ENCODE measurements at regions not wholly inside any gene's neighbourhood (a gene's known extent, or its start where the extent isn't known, plus 50 kb on each side); places are given as distances from the start of the nearest gene placed in this dataset.

GRCh38 chr12:84702001-84702400, 210.6 kb downstream of the SLC6A15 start:
- intact Hi-C loops (cut with DNase I) = no loop called here
- DNase-seq = no peak
- 59 to 69% methylated on average over 2 of the region's 2 CpGs for WGBS, 2 donors
- H3K27me3 ChIP-seq (ENCODE audit: control insufficient read depth in 1 of 2, insufficient read depth in 2 of 2, low read length in 1 of 2) = no peaks in the 10 kb centered on the region
- ATAC-seq (ENCODE audit: low FRiP score) = no peak
- no peaks in the 10 kb centered on the region for H3K36me3 ChIP-seq (ENCODE audit: control insufficient read depth in 1 of 2, insufficient read depth in 2 of 2, low read length in 1 of 2)
- H3K4me1 ChIP-seq (ENCODE audit: control insufficient read depth in 1 of 2, insufficient read depth in 2 of 2, low read length in 2 of 2) = no peaks in the 10 kb centered on the region
- peaks cover 1% of the 10 kb centered on the region for H3K9me3 ChIP-seq (ENCODE audit: control insufficient read depth, low read length)
- H3K4me3 ChIP-seq (ENCODE audit: low read length in 2 of 2) = no peak overlapping the region
- no peak overlapping the region for H3K27ac ChIP-seq (ENCODE audit: low read depth in 1 of 2, low read length in 2 of 2)

- Histone ChIP-seq H3K27ac (ENCODE audit: low read depth in 1 of 2, low read length in 2 of 2) (no peak overlapping the region), H3K36me3 (ENCODE audit: control insufficient read depth in 1 of 2, insufficient read depth in 2 of 2, low read length in 1 of 2) (no peaks in the 10 kb centered on the region), H3K9me3 (ENCODE audit: control insufficient read depth, low read length) (peaks cover 1% of the 10 kb centered on the region), H3K27me3 (ENCODE audit: control insufficient read depth in 1 of 2, insufficient read depth in 2 of 2, low read length in 1 of 2) (no peaks in the 10 kb centered on the region), H3K4me1 (ENCODE audit: control insufficient read depth in 1 of 2, insufficient read depth in 2 of 2, low read length in 2 of 2) (no peaks in the 10 kb centered on the region), H3K4me3 (ENCODE audit: low read length in 2 of 2) (no peak overlapping the region)
- DNase-seq = no peak
- intact Hi-C loops (cut with DNase I) = no loop called here
- ATAC-seq (ENCODE audit: low FRiP score) = no peak
- WGBS, 2 donors = 88 to 90% methylated on average over 3 of the region's 3 CpGs
Measured at GRCh38 chr12:84701041-84701440, 211.6 kb downstream of the SLC6A15 start.

- intact Hi-C loops (cut with DNase I) = no loop called here
- Histone ChIP-seq H3K9me3 (ENCODE audit: control insufficient read depth, low read length) (peaks cover 1% of the 10 kb centered on the region), H3K36me3 (ENCODE audit: control insufficient read depth in 1 of 2, insufficient read depth in 2 of 2, low read length in 1 of 2) (no peaks in the 10 kb centered on the region), H3K27ac (ENCODE audit: low read depth in 1 of 2, low read length in 2 of 2) (no peak overlapping the region), H3K27me3 (ENCODE audit: control insufficient read depth in 1 of 2, insufficient read depth in 2 of 2, low read length in 1 of 2) (no peaks in the 10 kb centered on the region), H3K4me1 (ENCODE audit: control insufficient read depth in 1 of 2, insufficient read depth in 2 of 2, low read length in 2 of 2) (no peaks in the 10 kb centered on the region), H3K4me3 (ENCODE audit: low read length in 2 of 2) (no peak overlapping the region)
- WGBS, 2 donors = 84 to 89% methylated on average over 3 of the region's 3 CpGs
- DNase-seq (no peak), ATAC-seq (ENCODE audit: low FRiP score) (no peak)
Measured at GRCh38 chr12:84698576-84699333, 213.8 kb downstream of the SLC6A15 start.

- Histone ChIP-seq H3K4me3 (ENCODE audit: low read length in 2 of 2) (no peak overlapping the region), H3K4me1 (ENCODE audit: control insufficient read depth in 1 of 2, insufficient read depth in 2 of 2, low read length in 2 of 2) (no peaks in the 10 kb centered on the region), H3K27me3 (ENCODE audit: control insufficient read depth in 1 of 2, insufficient read depth in 2 of 2, low read length in 1 of 2) (no peaks in the 10 kb centered on the region), H3K36me3 (ENCODE audit: control insufficient read depth in 1 of 2, insufficient read depth in 2 of 2, low read length in 1 of 2) (no peaks in the 10 kb centered on the region), H3K9me3 (ENCODE audit: control insufficient read depth, low read length) (no peaks in the 10 kb centered on the region), H3K27ac (ENCODE audit: low read depth in 1 of 2, low read length in 2 of 2) (no peak overlapping the region)
- intact Hi-C loops (cut with DNase I) = no loop called here
- WGBS, 2 donors = 63 to 66% methylated on average over 3 of the region's 3 CpGs
- no peak for ATAC-seq (ENCODE audit: low FRiP score)
- DNase-seq = no peak
Measured at GRCh38 chr12:84696908-84697540, 215.6 kb downstream of the SLC6A15 start.

GRCh38 chr12:84696281-84696680, 216.3 kb downstream of the SLC6A15 start:
- no peak for ATAC-seq (ENCODE audit: low FRiP score)

GRCh38 chr12:84694116-84694515, 218.5 kb downstream of the SLC6A15 start:
- DNase-seq = no peak
- ATAC-seq (ENCODE audit: low FRiP score) = no peak
- Histone ChIP-seq H3K27me3 (ENCODE audit: control insufficient read depth in 1 of 2, insufficient read depth in 2 of 2, low read length in 1 of 2) (no peaks in the 10 kb centered on the region), H3K27ac (ENCODE audit: low read depth in 1 of 2, low read length in 2 of 2) (no peak overlapping the region), H3K36me3 (ENCODE audit: control insufficient read depth in 1 of 2, insufficient read depth in 2 of 2, low read length in 1 of 2) (no peaks in the 10 kb centered on the region), H3K9me3 (ENCODE audit: control insufficient read depth, low read length) (no peaks in the 10 kb centered on the region), H3K4me1 (ENCODE audit: control insufficient read depth in 1 of 2, insufficient read depth in 2 of 2, low read length in 2 of 2) (no peaks in the 10 kb centered on the region), H3K4me3 (ENCODE audit: low read length in 2 of 2) (no peak overlapping the region)
- intact Hi-C loops (cut with DNase I) = no loop called here

More at GRCh38 chr12:84696281-84696680, 216.3 kb downstream of the SLC6A15 start:
- intact Hi-C loops (cut with DNase I) = no loop called here
- H3K27me3 ChIP-seq (ENCODE audit: control insufficient read depth in 1 of 2, insufficient read depth in 2 of 2, low read length in 1 of 2) = no peaks in the 10 kb centered on the region
- H3K4me3 ChIP-seq (ENCODE audit: low read length in 2 of 2) = no peak overlapping the region
- H3K27ac ChIP-seq (ENCODE audit: low read depth in 1 of 2, low read length in 2 of 2) = no peak overlapping the region
- H3K9me3 ChIP-seq (ENCODE audit: control insufficient read depth, low read length) = no peaks in the 10 kb centered on the region
- DNase-seq = no peak
- WGBS, 2 donors = 34 to 35% methylated on average over 2 of the region's 2 CpGs
- no peaks in the 10 kb centered on the region for H3K4me1 ChIP-seq (ENCODE audit: control insufficient read depth in 1 of 2, insufficient read depth in 2 of 2, low read length in 2 of 2)
- H3K36me3 ChIP-seq (ENCODE audit: control insufficient read depth in 1 of 2, insufficient read depth in 2 of 2, low read length in 1 of 2) = no peaks in the 10 kb centered on the region

GRCh38 chr12:84692071-84692470, 220.5 kb downstream of the SLC6A15 start:
- Histone ChIP-seq H3K4me1 (ENCODE audit: control insufficient read depth in 1 of 2, insufficient read depth in 2 of 2, low read length in 2 of 2) (no peaks in the 10 kb centered on the region), H3K9me3 (ENCODE audit: control insufficient read depth, low read length) (no peaks in the 10 kb centered on the region), H3K27ac (ENCODE audit: low read depth in 1 of 2, low read length in 2 of 2) (no peak overlapping the region), H3K36me3 (ENCODE audit: control insufficient read depth in 1 of 2, insufficient read depth in 2 of 2, low read length in 1 of 2) (no peaks in the 10 kb centered on the region), H3K4me3 (ENCODE audit: low read length in 2 of 2) (no peak overlapping the region), H3K27me3 (ENCODE audit: control insufficient read depth in 1 of 2, insufficient read depth in 2 of 2, low read length in 1 of 2) (no peaks in the 10 kb centered on the region)
- ATAC-seq (ENCODE audit: low FRiP score) (no peak), DNase-seq (no peak)
- intact Hi-C loops (cut with DNase I) = no loop called here

- ATAC-seq (ENCODE audit: low FRiP score) (no peak), DNase-seq (no peak)
- no peak overlapping the region for H3K27ac ChIP-seq (ENCODE audit: low read depth in 1 of 2, low read length in 2 of 2)
- H3K4me1 ChIP-seq (ENCODE audit: control insufficient read depth in 1 of 2, insufficient read depth in 2 of 2, low read length in 2 of 2) = no peaks in the 10 kb centered on the region
- H3K9me3 ChIP-seq (ENCODE audit: control insufficient read depth, low read length) = no peaks in the 10 kb centered on the region
- H3K36me3 ChIP-seq (ENCODE audit: control insufficient read depth in 1 of 2, insufficient read depth in 2 of 2, low read length in 1 of 2) = no peaks in the 10 kb centered on the region
- 26 to 33% methylated on average over 1 of the region's 1 CpG for WGBS, 2 donors
- no peaks in the 10 kb centered on the region for H3K27me3 ChIP-seq (ENCODE audit: control insufficient read depth in 1 of 2, insufficient read depth in 2 of 2, low read length in 1 of 2)
- intact Hi-C loops (cut with DNase I) = no loop called here
- no peak overlapping the region for H3K4me3 ChIP-seq (ENCODE audit: low read length in 2 of 2)
Measured at GRCh38 chr12:84691266-84691665, 221.3 kb downstream of the SLC6A15 start.

- Histone ChIP-seq H3K4me1 (ENCODE audit: control insufficient read depth in 1 of 2, insufficient read depth in 2 of 2, low read length in 2 of 2) (no peaks in the 10 kb centered on the region), H3K4me3 (ENCODE audit: low read length in 2 of 2) (no peak overlapping the region), H3K27me3 (ENCODE audit: control insufficient read depth in 1 of 2, insufficient read depth in 2 of 2, low read length in 1 of 2) (no peaks in the 10 kb centered on the region), H3K9me3 (ENCODE audit: control insufficient read depth, low read length) (no peaks in the 10 kb centered on the region), H3K27ac (ENCODE audit: low read depth in 1 of 2, low read length in 2 of 2) (no peak overlapping the region), H3K36me3 (ENCODE audit: control insufficient read depth in 1 of 2, insufficient read depth in 2 of 2, low read length in 1 of 2) (no peaks in the 10 kb centered on the region)
- 65 to 78% methylated on average over 9 of the region's 9 CpGs for WGBS, 2 donors
- DNase-seq (no peak), ATAC-seq (ENCODE audit: low FRiP score) (no peak)
- intact Hi-C loops (cut with DNase I) = no loop called here
Measured at GRCh38 chr12:84689638-84690037, 223.0 kb downstream of the SLC6A15 start.
